Esophagus squamous epithelium (tissue), 5 donors: ENCODE measurements at regions not wholly inside any gene's neighbourhood (a gene's known extent, or its start where the extent isn't known, plus 50 kb on each side); places are given as distances from the start of the nearest gene placed in this dataset.

Source experiments
- DNase-seq: peaks from one replicate; lab custom pipeline; 2025; lab: John Stamatoyannopoulos, UW
- H3K27ac ChIP-seq, 4 donors: fragments of 200-600 bp; sonication (generic); one replicate each; pipeline ENCODE4 v1.5.1; 2016 to 2019; ENCODE audit warnings: mild to moderate bottlenecking in 1 of 4
- H3K27me3 ChIP-seq, 4 donors: fragments of 200-600 bp; sonication (generic); 1 replicate in 3 of 4; 2 replicates in 1 of 4; pipeline versions ENCODE4 v1.5.1 to v1.6.0; 2017 to 2021; ENCODE audit warnings: antibody characterized with exemption in 1 of 4
- H3K36me3 ChIP-seq, 3 donors: fragments of 200-600 bp; sonication (generic); one replicate each; pipeline ENCODE4 v1.5.1; 2016 to 2019
- H3K4me1 ChIP-seq, 3 donors: fragments of 200-600 bp; sonication (generic); one replicate each; pipeline ENCODE4 v1.5.1; 2017 to 2019
- H3K4me3 ChIP-seq, 4 donors: fragments of 200-600 bp; sonication (generic); 1 replicate in 3 of 4; 2 replicates in 1 of 4; pipeline ENCODE4 v1.5.1; 2016 to 2019; ENCODE audit warnings: mild to moderate bottlenecking in 2 of 4, moderate library complexity in 1 of 4
- H3K9me3 ChIP-seq, 3 donors: fragments of 200-600 bp; sonication (generic); one replicate each; pipeline ENCODE4 v1.5.1; 2016 to 2019
- POLR2A ChIP-seq, 4 donors: fragments of 450-650 bp; IDR thresholded peaks; one replicate each; pipeline ENCODE4 v1.6.1; 2017; ENCODE audit warnings: antibody characterized with exemption in 4 of 4, mild to moderate bottlenecking in 4 of 4, moderate library complexity in 3 of 4
- WGBS, 2 donors: methylation state at CpG; one replicate each; pipeline ENCODE4 v1.1.5; 2018; 5-methylcytosine and 5-hydroxymethylcytosine counted together
- intact Hi-C: fragments of 100-400 bp; cut with DNase I; formaldehyde crosslinking; loops from one replicate; pipeline ENCODE4 v1.15.0; 2022
- TF ChIP-seq, protein P1 (sequence below), 6 experiments: fragments of 450-650 bp in 4 of 6; fragments of 200-600 bp in 2 of 6; sonication (generic) in 2 of 6; IDR thresholded peaks; one replicate each; pipeline ENCODE4 v1.5.1; 2016 to 2019; ENCODE audit warnings: antibody characterized with exemption in 6 of 6, mild to moderate bottlenecking in 4 of 6, moderate library complexity in 4 of 6
- donor health status: DM: yes; HTN: yes; CAD: no.

DNA sequence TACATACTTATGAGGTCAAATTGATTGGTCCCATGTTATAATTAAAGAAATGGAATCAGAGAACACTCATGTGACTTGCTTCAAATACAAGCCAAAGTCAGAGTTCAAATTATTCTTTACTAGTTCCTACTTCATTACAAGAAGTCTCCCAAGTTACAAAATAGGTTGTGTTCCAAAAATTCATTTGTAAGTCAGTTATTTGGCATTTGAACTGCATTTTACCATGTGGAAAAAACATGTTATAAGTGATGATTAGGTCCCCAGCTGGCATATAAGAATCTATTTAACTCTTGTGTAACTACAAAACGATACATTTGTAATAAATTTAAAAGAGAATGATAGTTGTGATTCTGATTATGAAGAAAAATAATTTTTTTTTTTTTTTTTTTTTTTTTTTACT, 124.1 kb downstream of the DISP1 start:
- H3K27me3 ChIP-seq = no peaks in the 10 kb centered on the region
- intact Hi-C loops = no loop called here
- 88 to 96% methylated on average over 1 of the region's 1 CpG for WGBS, 2 donors

DNA sequence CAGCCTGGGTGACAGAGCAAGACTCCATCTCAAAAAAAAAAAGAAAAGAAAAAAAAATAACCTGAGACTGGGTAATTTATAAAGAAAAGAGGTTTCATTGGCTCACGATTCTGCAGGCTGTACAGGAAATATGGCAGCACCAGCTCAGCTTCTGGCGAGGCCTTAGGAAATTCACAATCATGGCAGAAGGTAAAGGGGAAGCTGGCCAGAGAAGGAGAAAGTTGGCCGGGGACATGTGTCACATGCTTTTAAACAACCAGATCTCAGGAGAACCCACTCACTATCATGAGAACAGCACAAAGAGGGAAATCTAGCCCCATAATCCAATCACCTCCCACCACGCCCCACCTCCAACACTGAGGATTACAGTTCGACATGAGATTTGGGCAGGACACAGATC, 125.3 kb downstream of the DISP1 start:
- TF ChIP-seq, protein P1, sequence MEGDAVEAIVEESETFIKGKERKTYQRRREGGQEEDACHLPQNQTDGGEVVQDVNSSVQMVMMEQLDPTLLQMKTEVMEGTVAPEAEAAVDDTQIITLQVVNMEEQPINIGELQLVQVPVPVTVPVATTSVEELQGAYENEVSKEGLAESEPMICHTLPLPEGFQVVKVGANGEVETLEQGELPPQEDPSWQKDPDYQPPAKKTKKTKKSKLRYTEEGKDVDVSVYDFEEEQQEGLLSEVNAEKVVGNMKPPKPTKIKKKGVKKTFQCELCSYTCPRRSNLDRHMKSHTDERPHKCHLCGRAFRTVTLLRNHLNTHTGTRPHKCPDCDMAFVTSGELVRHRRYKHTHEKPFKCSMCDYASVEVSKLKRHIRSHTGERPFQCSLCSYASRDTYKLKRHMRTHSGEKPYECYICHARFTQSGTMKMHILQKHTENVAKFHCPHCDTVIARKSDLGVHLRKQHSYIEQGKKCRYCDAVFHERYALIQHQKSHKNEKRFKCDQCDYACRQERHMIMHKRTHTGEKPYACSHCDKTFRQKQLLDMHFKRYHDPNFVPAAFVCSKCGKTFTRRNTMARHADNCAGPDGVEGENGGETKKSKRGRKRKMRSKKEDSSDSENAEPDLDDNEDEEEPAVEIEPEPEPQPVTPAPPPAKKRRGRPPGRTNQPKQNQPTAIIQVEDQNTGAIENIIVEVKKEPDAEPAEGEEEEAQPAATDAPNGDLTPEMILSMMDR (IDR thresholded peaks at IDR 0.05) = no peak
- no peak for TF ChIP-seq POLR2A (IDR thresholded peaks at IDR 0.05)
- H3K4me3 ChIP-seq = no peak overlapping the region
- H3K27ac ChIP-seq = no peak overlapping the region
- H3K9me3 ChIP-seq = no peaks in the 10 kb centered on the region
- DNase-seq = no peak
- no peaks in the 10 kb centered on the region for H3K4me1 ChIP-seq
- intact Hi-C loops = no loop called here
- 79 to 89% methylated on average over 5 of the region's 5 CpGs for WGBS, 2 donors
- H3K36me3 ChIP-seq = peaks cover 0 to 27% (median 0%) of the 10 kb centered on the region in 3 donors
- no peaks in the 10 kb centered on the region for H3K27me3 ChIP-seq

More for the DNA sequence above, 124.1 kb downstream of the DISP1 start:
- Histone ChIP-seq H3K4me1 (no peaks in the 10 kb centered on the region), H3K9me3 (no peaks in the 10 kb centered on the region), H3K27ac (no peak overlapping the region), H3K4me3 (no peak overlapping the region), H3K36me3 (peaks cover 0 to 17% (median 0%) of the 10 kb centered on the region in 3 donors)
- no peak for DNase-seq
- TF ChIP-seq, protein P1 (IDR thresholded peaks at IDR 0.05) = no peak
- TF ChIP-seq POLR2A (IDR thresholded peaks at IDR 0.05) = no peak

DNA sequence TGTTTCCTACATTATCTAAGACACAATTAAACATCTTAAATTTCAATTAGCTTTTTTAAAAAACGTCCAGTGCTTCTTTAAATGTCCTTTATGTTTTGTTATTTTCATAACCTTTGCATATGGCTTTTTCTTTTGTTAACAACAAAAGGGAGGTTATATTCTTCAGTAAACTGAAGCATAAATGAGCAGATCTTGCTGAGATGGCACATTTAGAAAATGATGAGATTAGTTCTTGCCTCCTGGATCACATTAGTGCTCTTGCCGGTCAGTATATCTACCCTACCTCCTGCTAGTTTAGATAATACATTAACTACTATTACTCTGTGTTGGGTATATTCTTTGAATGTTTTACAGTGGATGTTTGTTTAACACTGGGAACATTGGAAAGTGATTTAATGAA, 126.1 kb downstream of the DISP1 start:
- no peaks in the 10 kb centered on the region for H3K4me1 ChIP-seq
- no peaks in the 10 kb centered on the region for H3K27me3 ChIP-seq
- TF ChIP-seq, protein P1 (IDR thresholded peaks at IDR 0.05) = no peak
- no peak for TF ChIP-seq POLR2A (IDR thresholded peaks at IDR 0.05)
- intact Hi-C loops = no loop called here
- no peak overlapping the region for H3K4me3 ChIP-seq
- H3K9me3 ChIP-seq = no peaks in the 10 kb centered on the region
- 78 to 90% methylated on average over 2 of the region's 2 CpGs for WGBS, 2 donors
- DNase-seq = no peak
- peaks cover 0 to 27% (median 0%) of the 10 kb centered on the region in 3 donors for H3K36me3 ChIP-seq
- no peak overlapping the region for H3K27ac ChIP-seq

DNA sequence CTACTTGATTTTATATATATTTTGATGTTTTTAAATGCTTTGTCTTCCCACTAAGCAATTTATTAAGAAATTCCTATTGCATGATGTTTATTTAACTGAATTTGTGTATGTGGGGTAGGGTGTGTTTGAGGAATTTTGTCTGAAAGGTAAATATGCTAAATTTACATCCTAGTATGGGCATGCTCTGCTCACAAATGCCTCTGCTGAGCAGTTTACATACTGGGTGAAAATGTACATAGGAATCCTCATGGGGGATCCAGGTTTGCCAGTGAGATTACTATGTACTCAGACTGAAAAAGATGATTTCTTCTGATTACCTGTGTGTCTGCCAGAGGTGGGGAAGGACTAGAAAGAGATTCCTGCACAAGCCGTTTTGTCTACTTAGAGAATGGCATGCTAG, 126.6 kb downstream of the DISP1 start:
- 89 to 92% methylated on average over 1 of the region's 1 CpG for WGBS, 2 donors
- no peak for TF ChIP-seq POLR2A (IDR thresholded peaks at IDR 0.05)
- TF ChIP-seq, protein P1 (IDR thresholded peaks at IDR 0.05) = no peak
- Histone ChIP-seq H3K9me3 (no peaks in the 10 kb centered on the region), H3K4me3 (no peak overlapping the region), H3K27ac (no peak overlapping the region), H3K27me3 (no peaks in the 10 kb centered on the region), H3K36me3 (peaks cover 0 to 27% (median 0%) of the 10 kb centered on the region in 3 donors), H3K4me1 (no peaks in the 10 kb centered on the region)
- DNase-seq = no peak
- intact Hi-C loops = no loop called here

DNA sequence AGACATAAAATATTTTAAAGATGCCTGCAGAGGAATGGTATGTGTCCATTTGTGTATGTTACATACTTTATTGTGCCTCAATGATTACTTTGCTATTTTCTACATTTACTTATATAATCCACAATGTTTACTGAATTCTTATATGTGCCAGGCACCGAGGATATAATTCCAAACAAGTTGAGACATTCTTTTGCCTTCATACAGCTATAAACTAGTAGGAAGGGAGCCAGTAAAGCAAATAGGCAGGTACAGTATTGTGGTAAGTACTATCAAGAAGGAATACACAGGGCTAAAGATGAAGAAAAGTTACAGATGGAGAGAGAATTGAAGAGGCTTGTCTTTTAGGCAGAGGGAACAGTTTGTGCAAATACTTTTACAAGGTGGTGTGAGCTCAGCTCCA, 131.6 kb downstream of the DISP1 start:
- H3K9me3 ChIP-seq = no peaks in the 10 kb centered on the region
- no peaks in the 10 kb centered on the region for H3K27me3 ChIP-seq
- 35 to 38% methylated on average over 1 of the region's 1 CpG for WGBS, 2 donors
- TF ChIP-seq, protein P1 (IDR thresholded peaks at IDR 0.05) = no peak
- TF ChIP-seq POLR2A (IDR thresholded peaks at IDR 0.05) = no peak
- H3K27ac ChIP-seq = no peak overlapping the region
- DNase-seq = no peak
- H3K4me1 ChIP-seq = peaks cover 0 to 7% (median 0%) of the 10 kb centered on the region in 3 donors
- intact Hi-C loops = no loop called here
- H3K36me3 ChIP-seq = peaks cover 0 to 27% (median 0%) of the 10 kb centered on the region in 3 donors
- H3K4me3 ChIP-seq = no peak overlapping the region
